Esophagus muscularis mucosa (tissue), 4 donors: ENCODE measurements at regions not wholly inside any gene's neighbourhood (a gene's known extent, or its start where the extent isn't known, plus 50 kb on each side); places are given as distances from the start of the nearest gene placed in this dataset.

ENCODE experiments used
- EP300 ChIP-seq: sonication (generic); formaldehyde crosslinking; IDR thresholded peaks from one replicate; pipeline ENCODE4 v1.6.1; 2017; ENCODE audit warnings: antibody characterized with exemption
- POLR2A ChIP-seq: fragments of 450-650 bp; IDR thresholded peaks from one replicate; pipeline ENCODE4 v1.6.1; 2017; ENCODE audit warnings: antibody characterized with exemption, moderate library complexity, mild to moderate bottlenecking, low read depth
- TF ChIP-seq, protein P1 (sequence below), 3 experiments: fragments of 200-600 bp in 2 of 3; fragments of 450-650 bp in 1 of 3; sonication (generic) in 2 of 3; IDR thresholded peaks; one replicate each; pipeline ENCODE4 v1.5.1; 2017 to 2019; ENCODE audit warnings: antibody characterized with exemption in 3 of 3, mild to moderate bottlenecking in 2 of 3, moderate library complexity in 1 of 3

DNA sequence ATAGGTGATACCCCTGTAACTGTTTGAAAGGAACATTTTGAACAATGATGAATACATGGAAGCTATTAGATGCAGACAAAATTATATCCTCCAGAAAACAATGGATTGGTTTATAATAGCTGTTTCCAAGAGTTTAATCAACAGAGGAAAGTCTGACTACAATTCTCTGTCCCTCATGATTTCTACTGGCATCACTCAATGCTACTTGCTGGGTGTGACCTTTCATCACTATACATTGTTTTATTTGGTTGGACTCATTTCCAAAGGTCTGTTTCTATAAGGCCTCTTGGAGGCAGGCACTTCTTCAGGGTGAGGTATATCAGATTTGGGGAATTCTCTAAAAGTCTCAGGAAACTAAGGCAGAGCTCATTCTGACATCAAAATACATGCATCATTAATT is 636.1 kb upstream of the SLC8A1 start:
- TF ChIP-seq, protein P1, sequence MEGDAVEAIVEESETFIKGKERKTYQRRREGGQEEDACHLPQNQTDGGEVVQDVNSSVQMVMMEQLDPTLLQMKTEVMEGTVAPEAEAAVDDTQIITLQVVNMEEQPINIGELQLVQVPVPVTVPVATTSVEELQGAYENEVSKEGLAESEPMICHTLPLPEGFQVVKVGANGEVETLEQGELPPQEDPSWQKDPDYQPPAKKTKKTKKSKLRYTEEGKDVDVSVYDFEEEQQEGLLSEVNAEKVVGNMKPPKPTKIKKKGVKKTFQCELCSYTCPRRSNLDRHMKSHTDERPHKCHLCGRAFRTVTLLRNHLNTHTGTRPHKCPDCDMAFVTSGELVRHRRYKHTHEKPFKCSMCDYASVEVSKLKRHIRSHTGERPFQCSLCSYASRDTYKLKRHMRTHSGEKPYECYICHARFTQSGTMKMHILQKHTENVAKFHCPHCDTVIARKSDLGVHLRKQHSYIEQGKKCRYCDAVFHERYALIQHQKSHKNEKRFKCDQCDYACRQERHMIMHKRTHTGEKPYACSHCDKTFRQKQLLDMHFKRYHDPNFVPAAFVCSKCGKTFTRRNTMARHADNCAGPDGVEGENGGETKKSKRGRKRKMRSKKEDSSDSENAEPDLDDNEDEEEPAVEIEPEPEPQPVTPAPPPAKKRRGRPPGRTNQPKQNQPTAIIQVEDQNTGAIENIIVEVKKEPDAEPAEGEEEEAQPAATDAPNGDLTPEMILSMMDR (IDR thresholded peaks at IDR 0.05): no peak
- TF ChIP-seq POLR2A (no peak), EP300 (no peak)
